ENCODE measurements at regions not wholly inside any gene's neighbourhood (a gene's known extent, or its start where the extent isn't known, plus 50 kb on each side); places are given as distances from the start of the nearest gene placed in this dataset.

GRCh38 chr4:162506253-162506652 lies 342.5 kb upstream of the FSTL5 start (continued):
- TF ChIP-seq CHD7 (IDR thresholded peaks at IDR 0.05; ENCODE audit: insufficient replicate concordance, low read length), result no peak
- no peak for TF ChIP-seq ZNF274 (IDR thresholded peaks at IDR 0.05; ENCODE audit: borderline replicate concordance, extremely low read depth, low read length)
- no peak for TF ChIP-seq KDM5A (IDR thresholded peaks at IDR 0.05; ENCODE audit: low read length)
- TF ChIP-seq TAF1 (IDR thresholded peaks at IDR 0.05; ENCODE audit: low read depth, low read length), result no peak
- no peak for TF ChIP-seq SIX5 (IDR thresholded peaks at IDR 0.05; ENCODE audit: low read depth, low read length)
- TF ChIP-seq PHF8 (conservative IDR thresholded peaks at IDR 0.05; ENCODE audit: low read depth, low read length), result no peak
- TF ChIP-seq JUND (IDR thresholded peaks at IDR 0.05; ENCODE audit: low read length), result no peak
- TF ChIP-seq GTF2F1 (IDR thresholded peaks at IDR 0.05; ENCODE audit: borderline replicate concordance, low read depth, low read length), result no peak
- no peak for TF ChIP-seq TBP (IDR thresholded peaks at IDR 0.05; ENCODE audit: low read depth, low read length)
- no peak for TF ChIP-seq FOSL1 (IDR thresholded peaks at IDR 0.05; ENCODE audit: insufficient read depth, low read depth, low read length)

Data from H1 (cell line).